ENCODE measurements at regions not wholly inside any gene's neighbourhood (a gene's known extent, or its start where the extent isn't known, plus 50 kb on each side); places are given as distances from the start of the nearest gene placed in this dataset.

GRCh38 chr2:19575641-19576040, 217.2 kb upstream of the OSR1 start:
- TF ChIP-seq CTCF (conservative IDR thresholded peaks at IDR 0.05) = no peak
- TF ChIP-seq ZFX (IDR thresholded peaks at IDR 0.05) = no peak
- no peak overlapping the region for H3K27ac ChIP-seq

- H3K27ac ChIP-seq = no peak overlapping the region
Measured at GRCh38 chr2:19574778-19575260, 216.4 kb upstream of the OSR1 start.

DNA sequence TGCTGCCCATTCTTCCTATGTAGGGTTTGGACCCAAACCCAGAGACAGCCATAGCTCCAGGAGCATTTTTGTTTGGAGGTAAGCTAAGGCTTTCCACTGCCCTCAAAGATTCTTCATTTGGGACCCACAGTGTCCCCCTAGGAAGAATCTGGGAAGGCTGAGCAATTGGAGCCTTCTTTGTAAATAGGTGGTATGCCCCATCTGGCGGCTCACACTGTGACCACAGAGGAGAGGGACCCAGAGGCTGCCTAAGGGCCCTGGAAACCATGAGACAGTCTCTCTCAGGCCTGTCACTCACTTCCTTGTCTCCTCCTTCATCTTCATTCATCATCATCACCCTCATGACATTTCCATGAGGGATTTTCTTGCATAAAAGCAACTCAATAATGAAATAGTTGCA, 215.4 kb upstream of the OSR1 start:
- TF ChIP-seq ZFX (IDR thresholded peaks at IDR 0.05) = no peak
- no peak for TF ChIP-seq CTCF (conservative IDR thresholded peaks at IDR 0.05)
- no peak overlapping the region for H3K27ac ChIP-seq

More at GRCh38 chr2:19574778-19575260, 216.4 kb upstream of the OSR1 start:
- TF ChIP-seq CTCF (conservative IDR thresholded peaks at IDR 0.05) = no peak
- TF ChIP-seq ZFX (IDR thresholded peaks at IDR 0.05) = no peak

DNA sequence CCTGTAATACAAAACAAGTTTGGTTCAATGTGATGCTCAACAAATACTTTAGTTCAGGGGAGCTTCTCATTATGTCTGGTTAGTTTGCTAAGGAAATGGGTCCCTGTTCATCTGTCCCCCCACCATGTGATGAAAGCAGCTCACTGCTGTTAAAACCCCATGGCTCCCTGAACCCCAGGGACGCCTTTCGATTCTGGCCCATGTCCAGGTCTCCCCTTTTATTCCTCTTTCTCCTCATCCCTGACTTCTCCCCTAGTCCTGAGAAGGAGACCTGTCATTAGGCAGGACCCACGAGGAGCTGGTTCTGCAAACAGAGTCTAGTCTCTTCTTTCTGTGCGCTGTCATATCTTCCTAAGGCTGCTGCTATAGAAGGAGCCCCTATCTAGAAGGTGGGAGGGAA, 213.3 kb upstream of the OSR1 start:
- no peak for TF ChIP-seq ZFX (IDR thresholded peaks at IDR 0.05)
- no peak for TF ChIP-seq CTCF (conservative IDR thresholded peaks at IDR 0.05)
- H3K27ac ChIP-seq = no peak overlapping the region

- H3K27ac ChIP-seq = no peak overlapping the region
- no peak for TF ChIP-seq ZFX (IDR thresholded peaks at IDR 0.05)
- TF ChIP-seq CTCF (conservative IDR thresholded peaks at IDR 0.05) = no peak
Measured at GRCh38 chr2:19569300-19569791, 210.9 kb upstream of the OSR1 start.

GRCh38 chr2:19568809-19569208, 210.4 kb upstream of the OSR1 start:
- no peak overlapping the region for H3K27ac ChIP-seq
- TF ChIP-seq CTCF (conservative IDR thresholded peaks at IDR 0.05) = no peak
- no peak for TF ChIP-seq ZFX (IDR thresholded peaks at IDR 0.05)

DNA sequence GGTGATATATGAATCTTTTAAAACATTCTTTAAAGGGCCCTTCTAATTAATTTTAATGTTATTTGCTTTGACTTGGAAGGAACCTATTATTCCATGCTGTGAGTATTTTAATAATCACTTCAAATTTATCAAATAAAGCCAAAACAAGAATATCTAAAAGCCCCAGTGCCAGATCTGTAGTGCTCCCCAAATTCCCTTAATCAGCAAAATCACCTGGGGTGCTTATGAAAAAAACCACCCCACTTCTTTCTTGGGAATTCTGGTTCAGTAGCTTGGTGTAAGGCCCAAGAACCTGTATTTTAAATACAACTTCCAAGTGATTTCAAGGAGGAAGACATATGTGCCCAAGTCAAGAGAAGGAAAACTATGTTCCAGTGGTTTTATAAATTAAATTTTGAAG, 202.4 kb upstream of the OSR1 start:
- H3K27ac ChIP-seq = no peak overlapping the region
- no peak for TF ChIP-seq ZFX (IDR thresholded peaks at IDR 0.05)
- TF ChIP-seq CTCF (conservative IDR thresholded peaks at IDR 0.05) = no peak

Measured in C4-2B (cell line).